Liver (tissue), 3 donors: ENCODE measurements at regions not wholly inside any gene's neighbourhood (a gene's known extent, or its start where the extent isn't known, plus 50 kb on each side); places are given as distances from the start of the nearest gene placed in this dataset.

Source experiments
- RAD21 ChIP-seq, 2 donors: IDR thresholded peaks; 2 replicates each; pipeline ENCODE4 v1.6.1; 2016; ENCODE audit warnings: antibody characterized with exemption in 2 of 2, mild to moderate bottlenecking in 2 of 2
- RXRA ChIP-seq, 2 donors: IDR thresholded peaks; 2 replicates each; pipeline ENCODE4 v1.6.1; 2017 to 2018; ENCODE audit warnings: antibody characterized with exemption in 2 of 2, mild to moderate bottlenecking in 1 of 2
- SP1 ChIP-seq: IDR thresholded peaks from 2 replicates; pipeline ENCODE4 v1.6.1; 2018; ENCODE audit warnings: antibody characterized with exemption, mild to moderate bottlenecking
- TAF1 ChIP-seq: conservative IDR thresholded peaks from 2 replicates; pipeline ENCODE4 v1.6.1; 2016; ENCODE audit warnings: antibody characterized with exemption, mild to moderate bottlenecking
- YY1 ChIP-seq: IDR thresholded peaks from 2 replicates; pipeline ENCODE4 v1.6.1; 2016; ENCODE audit warnings: antibody characterized with exemption, mild to moderate bottlenecking
- TF ChIP-seq, protein P1 (sequence below): fragments of 150-350 bp; IDR thresholded peaks from 2 replicates; pipeline ENCODE4 v1.5.1; 2017; ENCODE audit warnings: improper control_type of control experiment, low read depth, low read length; ENCODE audit not compliant: missing input control
- TF ChIP-seq, protein P2 (sequence below): IDR thresholded peaks from 2 replicates; pipeline ENCODE4 v1.6.1; 2016; ENCODE audit warnings: antibody characterized with exemption, mild to moderate bottlenecking
- donor health status: healthy.
- donor health status: healthy.

- TF ChIP-seq TAF1 (no peak), YY1 (no peak), RXRA (IDR thresholded peaks at IDR 0.05) (no peak), SP1 (no peak), RAD21 (IDR thresholded peaks at IDR 0.05) (no peak)
- TF ChIP-seq, protein P1, sequence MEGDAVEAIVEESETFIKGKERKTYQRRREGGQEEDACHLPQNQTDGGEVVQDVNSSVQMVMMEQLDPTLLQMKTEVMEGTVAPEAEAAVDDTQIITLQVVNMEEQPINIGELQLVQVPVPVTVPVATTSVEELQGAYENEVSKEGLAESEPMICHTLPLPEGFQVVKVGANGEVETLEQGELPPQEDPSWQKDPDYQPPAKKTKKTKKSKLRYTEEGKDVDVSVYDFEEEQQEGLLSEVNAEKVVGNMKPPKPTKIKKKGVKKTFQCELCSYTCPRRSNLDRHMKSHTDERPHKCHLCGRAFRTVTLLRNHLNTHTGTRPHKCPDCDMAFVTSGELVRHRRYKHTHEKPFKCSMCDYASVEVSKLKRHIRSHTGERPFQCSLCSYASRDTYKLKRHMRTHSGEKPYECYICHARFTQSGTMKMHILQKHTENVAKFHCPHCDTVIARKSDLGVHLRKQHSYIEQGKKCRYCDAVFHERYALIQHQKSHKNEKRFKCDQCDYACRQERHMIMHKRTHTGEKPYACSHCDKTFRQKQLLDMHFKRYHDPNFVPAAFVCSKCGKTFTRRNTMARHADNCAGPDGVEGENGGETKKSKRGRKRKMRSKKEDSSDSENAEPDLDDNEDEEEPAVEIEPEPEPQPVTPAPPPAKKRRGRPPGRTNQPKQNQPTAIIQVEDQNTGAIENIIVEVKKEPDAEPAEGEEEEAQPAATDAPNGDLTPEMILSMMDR, result no peak
- TF ChIP-seq, protein P2, sequence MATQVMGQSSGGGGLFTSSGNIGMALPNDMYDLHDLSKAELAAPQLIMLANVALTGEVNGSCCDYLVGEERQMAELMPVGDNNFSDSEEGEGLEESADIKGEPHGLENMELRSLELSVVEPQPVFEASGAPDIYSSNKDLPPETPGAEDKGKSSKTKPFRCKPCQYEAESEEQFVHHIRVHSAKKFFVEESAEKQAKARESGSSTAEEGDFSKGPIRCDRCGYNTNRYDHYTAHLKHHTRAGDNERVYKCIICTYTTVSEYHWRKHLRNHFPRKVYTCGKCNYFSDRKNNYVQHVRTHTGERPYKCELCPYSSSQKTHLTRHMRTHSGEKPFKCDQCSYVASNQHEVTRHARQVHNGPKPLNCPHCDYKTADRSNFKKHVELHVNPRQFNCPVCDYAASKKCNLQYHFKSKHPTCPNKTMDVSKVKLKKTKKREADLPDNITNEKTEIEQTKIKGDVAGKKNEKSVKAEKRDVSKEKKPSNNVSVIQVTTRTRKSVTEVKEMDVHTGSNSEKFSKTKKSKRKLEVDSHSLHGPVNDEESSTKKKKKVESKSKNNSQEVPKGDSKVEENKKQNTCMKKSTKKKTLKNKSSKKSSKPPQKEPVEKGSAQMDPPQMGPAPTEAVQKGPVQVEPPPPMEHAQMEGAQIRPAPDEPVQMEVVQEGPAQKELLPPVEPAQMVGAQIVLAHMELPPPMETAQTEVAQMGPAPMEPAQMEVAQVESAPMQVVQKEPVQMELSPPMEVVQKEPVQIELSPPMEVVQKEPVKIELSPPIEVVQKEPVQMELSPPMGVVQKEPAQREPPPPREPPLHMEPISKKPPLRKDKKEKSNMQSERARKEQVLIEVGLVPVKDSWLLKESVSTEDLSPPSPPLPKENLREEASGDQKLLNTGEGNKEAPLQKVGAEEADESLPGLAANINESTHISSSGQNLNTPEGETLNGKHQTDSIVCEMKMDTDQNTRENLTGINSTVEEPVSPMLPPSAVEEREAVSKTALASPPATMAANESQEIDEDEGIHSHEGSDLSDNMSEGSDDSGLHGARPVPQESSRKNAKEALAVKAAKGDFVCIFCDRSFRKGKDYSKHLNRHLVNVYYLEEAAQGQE, result no peak
These were observed 273.6 kb downstream of the ZBBX start for GRCh38 chr3:167106456-167106855.
